ENCODE measurements at regions not wholly inside any gene's neighbourhood (a gene's known extent, or its start where the extent isn't known, plus 50 kb on each side); places are given as distances from the start of the nearest gene placed in this dataset.
"Not testable (repeated sequence)": the region's sequence is repeated elsewhere in the genome, so short reads cannot be mapped to it uniquely, and the experiment has no call there.

GRCh38 chr7:26937939-26938623 is 73.7 kb upstream of the SKAP2 start:
- no peak overlapping the region for H3K27ac Mint-ChIP-seq
- H3K4me3 Mint-ChIP-seq = no peak overlapping the region
- H3K27me3 Mint-ChIP-seq = peaks cover 21% of the 10 kb centered on the region
- no peaks in the 10 kb centered on the region for H3K4me1 Mint-ChIP-seq (ENCODE audit: low read depth)
- no peak for DNase-seq
- no peaks in the 10 kb centered on the region for H3K9me3 Mint-ChIP-seq
- no peaks in the 10 kb centered on the region for H3K36me3 Mint-ChIP-seq (ENCODE audit: low read depth)

GRCh38 chr7:26937306-26937705 is 72.9 kb upstream of the SKAP2 start:
- Mint-ChIP-seq H3K27ac (no peak overlapping the region), H3K36me3 (ENCODE audit: low read depth) (no peaks in the 10 kb centered on the region), H3K27me3 (peaks cover 22% of the 10 kb centered on the region), H3K4me3 (no peak overlapping the region), H3K9me3 (no peaks in the 10 kb centered on the region), H3K4me1 (ENCODE audit: low read depth) (no peaks in the 10 kb centered on the region)
- no peak for DNase-seq

DNA sequence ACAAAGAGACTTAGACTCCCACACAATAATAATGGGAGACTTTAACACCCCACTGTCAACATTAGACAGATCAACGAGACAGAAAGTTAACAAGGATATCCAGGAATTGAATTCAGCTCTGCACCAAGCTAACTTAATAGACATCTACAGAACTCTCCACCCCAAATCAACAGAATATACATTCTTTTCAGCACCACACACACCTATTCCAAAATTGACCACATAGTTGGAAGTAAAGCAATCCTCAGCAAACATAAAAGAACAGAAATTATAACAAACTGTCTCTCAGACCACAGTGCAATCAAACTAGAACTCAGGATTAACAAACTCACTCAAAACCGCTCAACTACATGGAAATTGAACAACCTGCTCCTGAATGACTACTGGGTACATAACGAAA is 68.2 kb upstream of the SKAP2 start:
- not testable (repeated sequence) for H3K9me3 Mint-ChIP-seq

DNA sequence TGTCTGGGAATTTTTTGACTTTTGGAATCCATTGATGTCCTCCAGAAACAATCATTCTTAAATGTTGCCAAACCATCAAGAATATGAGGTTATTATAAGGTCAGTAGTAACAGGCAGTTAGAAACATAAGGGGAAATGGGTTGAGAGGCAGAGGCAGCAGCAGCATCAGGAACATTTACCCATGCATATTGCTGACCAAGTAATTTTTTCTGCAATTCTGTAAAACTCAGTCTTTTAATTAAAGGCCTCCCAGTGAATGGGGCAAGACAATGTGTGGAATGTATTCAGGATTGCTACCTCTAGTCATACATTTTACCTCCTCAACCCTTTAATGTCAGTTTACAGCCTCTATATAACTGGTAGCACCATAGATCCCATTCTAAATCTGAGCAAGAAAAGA is 66.5 kb upstream of the SKAP2 start:
- Mint-ChIP-seq H3K27me3 (peaks cover 35% of the 10 kb centered on the region), H3K27ac (no peak overlapping the region), H3K9me3 (no peaks in the 10 kb centered on the region), H3K4me3 (no peak overlapping the region), H3K36me3 (ENCODE audit: low read depth) (no peaks in the 10 kb centered on the region), H3K4me1 (ENCODE audit: low read depth) (no peaks in the 10 kb centered on the region)
- DNase-seq = no peak

More for the DNA sequence above, 68.2 kb upstream of the SKAP2 start:
- H3K27me3 Mint-ChIP-seq = peaks cover 26% of the 10 kb centered on the region
- not testable (repeated sequence) for H3K36me3 Mint-ChIP-seq (ENCODE audit: low read depth); H3K4me3 Mint-ChIP-seq; H3K27ac Mint-ChIP-seq; DNase-seq; H3K4me1 Mint-ChIP-seq (ENCODE audit: low read depth)

DNA sequence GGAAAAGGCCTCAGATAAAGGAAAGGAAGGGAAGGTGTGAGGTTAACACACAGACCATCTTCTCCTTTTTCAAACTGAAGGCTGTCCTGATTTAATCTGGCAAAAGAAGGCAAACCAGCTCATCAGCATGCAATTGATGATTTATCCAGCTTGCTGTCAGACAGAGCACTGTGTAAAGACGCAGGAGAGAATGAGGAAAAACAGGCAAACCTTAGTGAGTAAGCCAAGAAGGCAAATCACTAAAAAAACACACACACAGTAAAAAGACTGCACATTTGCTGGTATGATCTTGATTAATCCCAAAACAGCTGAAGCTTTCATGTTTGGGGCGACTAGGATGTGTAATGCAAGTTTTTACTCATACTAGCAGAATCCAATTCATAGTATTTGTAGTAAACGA is 65.8 kb upstream of the SKAP2 start:
- H3K27ac Mint-ChIP-seq = no peak overlapping the region
- no peak overlapping the region for H3K4me3 Mint-ChIP-seq
- H3K9me3 Mint-ChIP-seq = no peaks in the 10 kb centered on the region
- DNase-seq = no peak
- no peaks in the 10 kb centered on the region for H3K4me1 Mint-ChIP-seq (ENCODE audit: low read depth)
- H3K36me3 Mint-ChIP-seq (ENCODE audit: low read depth) = no peaks in the 10 kb centered on the region
- peaks cover 35% of the 10 kb centered on the region for H3K27me3 Mint-ChIP-seq

DNA sequence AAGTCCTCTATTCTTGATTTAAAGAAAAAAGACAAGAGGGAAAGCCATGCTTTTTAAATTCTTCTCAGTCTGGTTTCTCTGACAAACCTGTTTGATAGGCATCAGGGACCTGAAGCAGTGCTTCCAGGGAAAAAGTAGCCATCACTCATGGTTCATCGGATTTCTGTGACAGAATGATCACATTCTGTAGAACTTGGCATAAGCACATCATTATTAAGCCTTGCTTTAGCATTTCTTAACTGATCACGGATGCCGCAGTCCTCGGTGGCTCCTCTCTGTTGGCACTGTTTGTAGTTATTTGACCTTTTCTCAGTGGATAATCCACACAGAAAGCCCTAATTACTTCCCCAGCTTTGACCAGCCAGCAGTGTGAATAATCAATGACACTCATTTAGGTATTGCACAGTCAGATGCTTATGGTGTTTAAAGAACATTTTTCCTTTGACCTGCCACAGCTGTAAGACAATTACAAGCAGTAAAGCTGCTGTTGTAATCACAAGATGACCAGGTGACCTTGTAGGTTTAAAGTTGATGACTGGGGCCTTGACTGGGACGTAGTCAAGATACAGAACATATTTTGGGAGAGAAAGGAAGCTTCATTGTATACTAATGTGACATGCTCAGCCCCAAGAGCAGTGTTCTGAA is 64.4 kb upstream of the SKAP2 start:
- Mint-ChIP-seq H3K4me3 (no peak overlapping the region), H3K9me3 (no peaks in the 10 kb centered on the region), H3K27ac (no peak overlapping the region), H3K36me3 (ENCODE audit: low read depth) (no peaks in the 10 kb centered on the region), H3K27me3 (peaks cover 32% of the 10 kb centered on the region), H3K4me1 (ENCODE audit: low read depth) (no peaks in the 10 kb centered on the region)
- DNase-seq = no peak

DNA sequence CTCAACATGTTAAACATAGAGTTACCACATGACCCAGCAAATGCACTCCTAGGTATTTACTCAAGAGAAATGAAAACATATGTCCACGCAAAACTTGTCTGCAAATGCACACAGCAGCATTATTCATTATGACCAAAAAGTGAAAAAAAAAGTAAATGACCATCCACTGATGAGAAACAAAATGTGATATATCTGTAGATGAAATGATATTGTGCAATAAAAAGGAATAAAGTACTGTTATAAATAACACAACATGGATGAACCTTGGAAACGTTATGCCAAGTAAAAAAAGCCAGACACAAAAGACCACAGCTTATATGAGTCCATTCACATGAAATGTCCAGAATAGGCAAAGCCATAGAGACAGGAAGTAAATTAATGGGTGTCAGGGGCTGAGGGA is 61.4 kb upstream of the SKAP2 start:
- H3K36me3 Mint-ChIP-seq (ENCODE audit: low read depth) = no peaks in the 10 kb centered on the region
- H3K4me3 Mint-ChIP-seq = no peak overlapping the region
- no peaks in the 10 kb centered on the region for H3K9me3 Mint-ChIP-seq
- H3K27me3 Mint-ChIP-seq = peaks cover 28% of the 10 kb centered on the region
- DNase-seq = no peak
- no peaks in the 10 kb centered on the region for H3K4me1 Mint-ChIP-seq (ENCODE audit: low read depth)
- H3K27ac Mint-ChIP-seq = no peak overlapping the region

DNA sequence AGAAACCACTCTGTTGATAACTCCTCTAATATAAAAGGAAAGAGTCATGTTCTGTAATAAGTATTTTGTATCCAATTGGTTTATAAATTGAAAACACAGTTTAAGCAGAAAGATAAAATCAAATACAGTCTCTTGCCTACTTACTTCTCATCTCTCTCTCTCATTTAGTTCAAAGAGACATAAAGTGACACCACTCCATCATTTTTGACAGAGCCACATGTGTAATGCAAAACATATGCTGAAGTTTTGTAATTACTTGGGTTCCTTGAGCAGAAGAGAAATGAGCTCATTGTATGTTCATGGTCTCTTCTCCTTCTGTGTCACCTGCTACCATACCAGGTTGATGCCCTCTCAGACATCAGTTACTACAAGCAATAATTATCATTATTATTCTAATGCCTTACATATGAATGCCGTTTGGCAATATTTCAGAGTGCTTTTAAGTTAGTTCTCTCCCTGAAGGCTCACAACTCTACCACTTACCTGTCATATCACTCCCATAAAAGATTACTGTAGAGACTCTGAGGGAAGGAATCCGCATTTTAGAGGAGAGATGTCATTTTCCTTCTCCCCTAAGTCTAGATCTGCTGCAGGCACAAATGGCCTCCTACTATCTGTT is 59.9 kb upstream of the SKAP2 start:
- H3K9me3 Mint-ChIP-seq = no peaks in the 10 kb centered on the region
- no peak overlapping the region for H3K4me3 Mint-ChIP-seq
- no peaks in the 10 kb centered on the region for H3K36me3 Mint-ChIP-seq (ENCODE audit: low read depth)
- no peaks in the 10 kb centered on the region for H3K4me1 Mint-ChIP-seq (ENCODE audit: low read depth)
- no peak for DNase-seq
- no peak overlapping the region for H3K27ac Mint-ChIP-seq
- peaks cover 28% of the 10 kb centered on the region for H3K27me3 Mint-ChIP-seq

- no peak for DNase-seq
- peaks cover 22% of the 10 kb centered on the region for H3K27me3 Mint-ChIP-seq
- no peaks in the 10 kb centered on the region for H3K36me3 Mint-ChIP-seq (ENCODE audit: low read depth)
- H3K27ac Mint-ChIP-seq = no peak overlapping the region
- H3K9me3 Mint-ChIP-seq = no peaks in the 10 kb centered on the region
- no peak overlapping the region for H3K4me3 Mint-ChIP-seq
- H3K4me1 Mint-ChIP-seq (ENCODE audit: low read depth) = no peaks in the 10 kb centered on the region
These were observed 55.6 kb upstream of the SKAP2 start for GRCh38 chr7:26919906-26920493.

DNA sequence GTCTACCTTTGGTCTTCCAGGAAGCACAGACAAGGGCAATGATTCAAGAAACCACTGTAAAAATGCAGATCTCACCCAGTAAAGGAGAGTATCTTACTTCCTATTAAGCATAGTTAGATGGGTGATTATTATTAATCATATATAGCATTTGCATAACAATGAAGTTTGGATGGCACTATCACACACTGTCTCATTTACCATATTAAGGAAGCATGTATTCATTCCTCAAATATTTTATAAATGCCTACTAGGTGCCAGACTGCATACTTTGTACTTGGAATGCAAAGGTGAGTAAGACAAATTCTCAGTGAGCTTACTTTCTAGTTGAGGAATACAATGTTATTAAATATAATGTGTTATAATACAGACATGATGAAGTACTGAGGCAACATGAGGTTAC is 53.9 kb upstream of the SKAP2 start:
- Mint-ChIP-seq H3K9me3 (no peaks in the 10 kb centered on the region), H3K27me3 (peaks cover 25% of the 10 kb centered on the region), H3K4me3 (no peak overlapping the region), H3K27ac (no peak overlapping the region), H3K36me3 (ENCODE audit: low read depth) (no peaks in the 10 kb centered on the region), H3K4me1 (ENCODE audit: low read depth) (no peaks in the 10 kb centered on the region)
- DNase-seq = no peak

DNA sequence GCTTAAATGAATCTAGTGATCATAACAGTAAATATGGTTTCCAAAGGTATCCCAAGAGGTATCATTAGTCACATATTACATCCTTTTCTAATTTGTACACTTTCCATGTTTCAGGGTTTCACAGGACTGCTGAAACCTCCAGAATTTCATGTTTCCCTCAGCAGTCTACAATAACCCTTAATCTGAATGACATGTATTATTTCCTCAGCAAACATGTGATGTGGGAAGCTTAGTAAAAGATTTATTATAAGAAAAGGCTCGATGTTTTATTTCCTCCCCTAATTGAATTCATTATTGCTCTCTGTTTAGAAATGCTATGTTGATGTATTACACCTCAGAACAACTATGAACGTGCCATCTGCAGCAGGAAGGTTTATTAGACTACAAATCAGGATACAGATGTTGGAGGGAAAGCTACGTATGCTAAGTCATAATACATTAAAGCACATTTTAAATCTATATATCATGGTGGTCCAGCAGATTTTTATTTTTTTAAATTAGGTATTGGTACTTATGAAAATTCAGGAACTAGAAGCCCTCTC is 52.5 kb upstream of the SKAP2 start:
- Mint-ChIP-seq H3K27me3 (peaks cover 22% of the 10 kb centered on the region), H3K27ac (no peak overlapping the region), H3K4me3 (no peak overlapping the region)

GRCh38 chr7:26916336-26916735 is 51.9 kb upstream of the SKAP2 start:
- H3K4me1 Mint-ChIP-seq (ENCODE audit: low read depth) = no peaks in the 10 kb centered on the region
- no peaks in the 10 kb centered on the region for H3K36me3 Mint-ChIP-seq (ENCODE audit: low read depth)
- peaks cover 22% of the 10 kb centered on the region for H3K27me3 Mint-ChIP-seq
- no peak for DNase-seq
- no peaks in the 10 kb centered on the region for H3K9me3 Mint-ChIP-seq
- H3K27ac Mint-ChIP-seq = no peak overlapping the region
- H3K4me3 Mint-ChIP-seq = no peak overlapping the region

More for the DNA sequence above, 52.5 kb upstream of the SKAP2 start:
- no peak for DNase-seq
- no peaks in the 10 kb centered on the region for H3K36me3 Mint-ChIP-seq (ENCODE audit: low read depth)
- no peaks in the 10 kb centered on the region for H3K4me1 Mint-ChIP-seq (ENCODE audit: low read depth)
- H3K9me3 Mint-ChIP-seq = no peaks in the 10 kb centered on the region

All from activated T-cell treated with anti-CD3 and anti-CD28 coated beads, Interleukin-2, amount 50 U/mL, for 24 hours (primary cell).